GM12864 (cell line): ENCODE measurements at regions not wholly inside any gene's neighbourhood (a gene's known extent, or its start where the extent isn't known, plus 50 kb on each side); places are given as distances from the start of the nearest gene placed in this dataset.

Experiments used
- DNase-seq: peaks from one replicate; pipeline ENCODE4 v3.0.0-alpha.2; 2011; ENCODE audit warnings: low read depth
- H3K4me3 ChIP-seq: 2 replicates; pipeline ENCODE4 v1.5.1; 2011; ENCODE audit warnings: mild to moderate bottlenecking, low read depth, low read length, control low read depth
- TF ChIP-seq, protein P1 (sequence below): IDR thresholded peaks from 2 replicates; pipeline ENCODE4 v1.5.1; 2011; ENCODE audit warnings: low read depth, mild to moderate bottlenecking, moderate library complexity, low read length, control low read depth, inconsistent platforms; ENCODE audit errors: missing control alignments

DNA sequence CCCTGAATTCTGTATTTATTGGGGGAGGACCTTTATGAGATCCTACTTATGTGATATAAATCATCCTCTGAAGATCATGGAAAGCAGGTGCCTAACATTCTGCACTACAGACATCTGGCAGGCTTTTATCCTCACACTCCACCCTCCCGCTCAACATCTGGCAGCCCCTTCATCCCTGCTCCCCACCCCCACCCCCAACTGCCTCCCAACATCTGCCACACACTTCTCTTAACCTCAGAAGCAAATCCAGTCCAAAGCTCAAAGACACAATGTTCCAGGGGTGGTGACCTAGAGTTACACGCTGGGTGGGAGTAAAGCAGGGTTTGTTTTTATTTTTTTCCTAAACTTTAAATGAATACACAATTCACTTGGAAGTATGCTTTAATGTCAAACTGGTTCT lies 184.5 kb upstream of the ATP11B start:
- H3K4me3 ChIP-seq: no peak overlapping the region
- TF ChIP-seq, protein P1, sequence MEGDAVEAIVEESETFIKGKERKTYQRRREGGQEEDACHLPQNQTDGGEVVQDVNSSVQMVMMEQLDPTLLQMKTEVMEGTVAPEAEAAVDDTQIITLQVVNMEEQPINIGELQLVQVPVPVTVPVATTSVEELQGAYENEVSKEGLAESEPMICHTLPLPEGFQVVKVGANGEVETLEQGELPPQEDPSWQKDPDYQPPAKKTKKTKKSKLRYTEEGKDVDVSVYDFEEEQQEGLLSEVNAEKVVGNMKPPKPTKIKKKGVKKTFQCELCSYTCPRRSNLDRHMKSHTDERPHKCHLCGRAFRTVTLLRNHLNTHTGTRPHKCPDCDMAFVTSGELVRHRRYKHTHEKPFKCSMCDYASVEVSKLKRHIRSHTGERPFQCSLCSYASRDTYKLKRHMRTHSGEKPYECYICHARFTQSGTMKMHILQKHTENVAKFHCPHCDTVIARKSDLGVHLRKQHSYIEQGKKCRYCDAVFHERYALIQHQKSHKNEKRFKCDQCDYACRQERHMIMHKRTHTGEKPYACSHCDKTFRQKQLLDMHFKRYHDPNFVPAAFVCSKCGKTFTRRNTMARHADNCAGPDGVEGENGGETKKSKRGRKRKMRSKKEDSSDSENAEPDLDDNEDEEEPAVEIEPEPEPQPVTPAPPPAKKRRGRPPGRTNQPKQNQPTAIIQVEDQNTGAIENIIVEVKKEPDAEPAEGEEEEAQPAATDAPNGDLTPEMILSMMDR: no peak
- DNase-seq: no peak

DNA sequence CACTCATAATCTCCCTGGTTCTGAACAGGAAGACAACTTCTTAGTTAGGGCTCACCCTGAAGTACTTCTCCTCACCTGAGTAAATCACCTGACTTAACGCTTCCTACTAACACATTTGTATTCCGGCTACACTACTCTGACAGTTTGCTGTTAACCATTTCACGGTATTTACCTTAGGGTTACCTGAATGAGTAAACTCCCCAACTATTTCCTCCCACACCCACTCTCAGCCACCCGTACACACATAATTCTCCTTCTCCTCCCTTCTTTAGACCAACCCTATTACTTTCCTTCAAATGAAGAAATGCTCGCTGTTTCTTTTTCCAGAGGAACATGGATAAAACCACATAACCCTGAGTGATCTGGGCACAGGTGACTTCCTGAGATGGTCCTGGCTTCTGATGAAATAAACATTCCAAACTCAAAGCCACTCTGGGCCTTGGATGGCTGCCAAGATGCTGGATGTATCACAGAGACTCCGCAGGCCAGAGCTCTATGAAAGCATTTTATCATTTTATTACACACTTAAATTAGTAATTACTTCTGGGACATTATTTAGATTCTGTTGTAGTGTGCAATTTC lies 183.6 kb upstream of the ATP11B start:
- no peak for DNase-seq
- TF ChIP-seq, protein P1: no peak
- no peak overlapping the region for H3K4me3 ChIP-seq

DNA sequence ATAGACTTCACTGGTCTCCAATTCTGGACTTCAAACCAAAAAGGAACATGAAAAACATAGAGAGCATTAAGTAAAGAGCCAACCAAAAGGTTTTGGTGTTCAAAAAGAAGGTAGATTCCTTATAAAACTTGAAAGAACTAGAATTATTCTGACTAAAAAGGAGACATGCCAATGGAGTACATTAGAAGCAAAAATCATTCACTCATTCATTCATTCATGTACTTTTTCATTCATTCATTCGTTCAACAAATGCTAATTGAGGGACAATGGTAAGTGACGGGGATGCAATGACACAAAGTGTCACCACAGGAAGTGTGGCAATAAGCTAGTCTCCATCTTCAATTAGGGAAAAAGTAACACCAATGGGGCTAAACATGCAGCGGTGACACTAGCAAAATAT lies 181.0 kb upstream of the ATP11B start:
- DNase-seq: no peak
- TF ChIP-seq, protein P1: no peak
- H3K4me3 ChIP-seq: no peak overlapping the region

- TF ChIP-seq, protein P1: no peak
- DNase-seq: no peak
- H3K4me3 ChIP-seq: no peak overlapping the region
Measured at GRCh38 chr3:182617500-182617899, 175.8 kb upstream of the ATP11B start.

GRCh38 chr3:182618085-182618732 lies 175.1 kb upstream of the ATP11B start:
- DNase-seq: no peak
- H3K4me3 ChIP-seq: no peak overlapping the region
- TF ChIP-seq, protein P1: peak; percentile 56

DNA sequence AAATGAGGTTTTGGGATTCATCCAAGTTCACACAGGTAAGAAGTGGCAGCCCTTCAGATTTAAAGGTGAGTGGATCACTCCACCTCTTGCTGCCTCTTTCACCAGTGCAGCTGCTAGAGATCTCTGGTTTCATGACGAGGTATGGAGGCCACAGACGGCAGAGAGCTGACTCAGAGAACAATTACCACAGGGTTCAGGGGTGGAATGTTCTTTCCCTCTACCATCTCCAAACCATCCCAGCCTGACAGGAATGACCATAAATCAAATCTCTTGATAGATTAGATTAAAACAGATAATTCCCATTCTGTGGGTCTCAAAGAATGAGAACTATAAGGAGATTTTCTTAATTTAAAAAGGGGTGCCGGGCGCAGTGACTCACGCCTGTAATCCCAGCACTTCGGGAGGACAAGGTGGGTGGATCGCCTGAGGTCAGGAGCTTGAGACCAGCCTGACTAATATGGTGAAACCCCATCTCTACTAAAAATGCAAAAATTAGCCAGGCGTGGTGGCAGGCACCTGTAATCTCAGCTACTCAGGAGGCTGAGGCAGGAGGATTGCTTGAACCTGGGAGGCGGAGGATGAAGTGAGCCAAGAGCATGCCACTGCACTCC lies 174.2 kb upstream of the ATP11B start:
- H3K4me3 ChIP-seq: no peak overlapping the region
- TF ChIP-seq, protein P1: no peak
- no peak for DNase-seq
